ENCODE measurements at regions not wholly inside any gene's neighbourhood (a gene's known extent, or its start where the extent isn't known, plus 50 kb on each side); places are given as distances from the start of the nearest gene placed in this dataset.

GRCh38 chr9:71609448-71609830, 158.9 kb downstream of the CEMIP2 start:
- Histone ChIP-seq H3K36me3 (no peaks in the 10 kb centered on the region), H3K9me3 (peaks cover 0 to 12% of the 10 kb centered on the region in 2 donors), H3K27ac (no peak overlapping the region), H3K27me3 (no peaks in the 10 kb centered on the region), H3K4me1 (no peaks in the 10 kb centered on the region), H3K4me3 (no peak overlapping the region)
- DNase-seq (ENCODE audit: low spot score), result no peak
- no peak for TF ChIP-seq CTCF (IDR thresholded peaks at IDR 0.05)

DNA sequence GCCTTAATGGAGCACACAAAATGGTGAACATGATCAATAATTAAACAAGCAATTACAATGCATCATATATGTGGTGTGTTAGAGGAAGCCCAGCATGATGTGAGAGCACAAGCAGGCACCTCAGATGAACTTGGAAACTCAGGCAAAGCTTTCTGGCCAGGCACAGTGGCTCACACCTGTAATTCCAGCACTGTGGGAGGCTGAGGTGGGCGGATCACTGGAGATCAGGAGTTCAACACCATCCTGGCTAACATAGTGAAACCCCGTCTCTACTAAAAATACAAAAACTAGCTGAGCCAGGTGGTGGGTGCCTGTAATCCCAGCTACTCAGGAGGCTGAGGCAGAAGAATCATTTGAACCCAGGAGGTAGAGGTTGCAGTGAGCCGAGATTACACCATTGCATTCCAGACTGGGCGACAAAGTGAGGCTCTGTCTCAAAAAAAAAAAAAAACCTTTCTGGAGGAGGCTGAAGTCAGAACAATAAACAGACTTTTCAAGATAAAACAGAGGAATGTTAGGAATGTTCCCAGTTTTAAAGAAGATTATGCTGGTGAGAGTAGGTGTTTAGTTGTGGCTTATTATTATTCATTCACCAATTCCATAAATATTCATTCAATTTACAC, 159.4 kb downstream of the CEMIP2 start:
- Histone ChIP-seq H3K4me3 (no peak overlapping the region), H3K27me3 (no peaks in the 10 kb centered on the region), H3K27ac (no peak overlapping the region), H3K4me1 (no peaks in the 10 kb centered on the region), H3K9me3 (peaks cover 0 to 12% of the 10 kb centered on the region in 2 donors), H3K36me3 (no peaks in the 10 kb centered on the region)
- TF ChIP-seq CTCF (IDR thresholded peaks at IDR 0.05), result no peak
- no peak for DNase-seq (ENCODE audit: low spot score)

DNA sequence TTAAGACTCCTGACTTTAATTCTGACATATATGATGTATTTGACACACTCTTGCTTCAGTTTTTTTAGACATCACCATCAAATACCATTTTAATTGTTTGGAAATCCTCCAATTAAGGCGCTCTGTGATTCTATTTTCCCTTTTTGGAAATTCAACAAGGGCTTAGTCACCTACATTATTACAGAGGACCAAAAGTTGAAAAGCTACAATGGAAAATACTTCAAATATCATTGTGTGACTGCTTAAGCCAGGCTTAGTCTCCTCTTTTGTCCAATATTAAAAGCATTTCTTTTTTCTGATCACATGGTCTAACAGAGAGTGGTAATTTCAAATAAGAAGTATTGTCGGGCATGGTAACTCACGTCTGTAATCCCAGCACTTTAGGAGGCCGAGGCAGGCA, 160.3 kb downstream of the CEMIP2 start:
- DNase-seq (ENCODE audit: low spot score), result no peak
- H3K4me3 ChIP-seq, result no peak overlapping the region
- H3K9me3 ChIP-seq, result peaks cover 0 to 12% of the 10 kb centered on the region in 2 donors
- no peaks in the 10 kb centered on the region for H3K4me1 ChIP-seq
- no peak overlapping the region for H3K27ac ChIP-seq
- no peaks in the 10 kb centered on the region for H3K36me3 ChIP-seq
- TF ChIP-seq CTCF (IDR thresholded peaks at IDR 0.05), result no peak
- no peaks in the 10 kb centered on the region for H3K27me3 ChIP-seq

DNA sequence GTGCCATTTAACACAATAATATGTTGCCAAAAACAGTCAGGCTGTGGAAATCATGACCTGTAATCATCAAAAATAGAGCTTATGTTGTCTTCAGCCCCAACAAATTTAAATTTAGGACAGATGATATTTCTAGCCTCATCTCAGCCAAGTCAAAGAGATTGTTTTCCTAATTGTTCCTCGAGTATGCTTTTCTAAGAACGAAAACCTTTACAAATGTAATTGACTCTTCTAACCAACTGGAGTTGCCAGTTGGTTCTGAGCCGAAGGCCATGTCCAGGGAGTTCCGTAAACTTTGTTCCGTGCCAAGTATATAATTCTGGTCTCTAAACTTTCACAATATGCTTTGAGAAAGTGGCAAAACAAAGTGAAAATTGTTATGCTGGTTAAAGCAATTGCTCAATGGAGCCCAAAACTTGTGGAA, 160.8 kb downstream of the CEMIP2 start:
- Histone ChIP-seq H3K9me3 (peaks cover 0 to 12% of the 10 kb centered on the region in 2 donors), H3K27ac (no peak overlapping the region), H3K27me3 (no peaks in the 10 kb centered on the region), H3K4me3 (no peak overlapping the region), H3K36me3 (no peaks in the 10 kb centered on the region), H3K4me1 (no peaks in the 10 kb centered on the region)
- no peak for TF ChIP-seq CTCF (IDR thresholded peaks at IDR 0.05)
- DNase-seq (ENCODE audit: low spot score), result no peak

DNA sequence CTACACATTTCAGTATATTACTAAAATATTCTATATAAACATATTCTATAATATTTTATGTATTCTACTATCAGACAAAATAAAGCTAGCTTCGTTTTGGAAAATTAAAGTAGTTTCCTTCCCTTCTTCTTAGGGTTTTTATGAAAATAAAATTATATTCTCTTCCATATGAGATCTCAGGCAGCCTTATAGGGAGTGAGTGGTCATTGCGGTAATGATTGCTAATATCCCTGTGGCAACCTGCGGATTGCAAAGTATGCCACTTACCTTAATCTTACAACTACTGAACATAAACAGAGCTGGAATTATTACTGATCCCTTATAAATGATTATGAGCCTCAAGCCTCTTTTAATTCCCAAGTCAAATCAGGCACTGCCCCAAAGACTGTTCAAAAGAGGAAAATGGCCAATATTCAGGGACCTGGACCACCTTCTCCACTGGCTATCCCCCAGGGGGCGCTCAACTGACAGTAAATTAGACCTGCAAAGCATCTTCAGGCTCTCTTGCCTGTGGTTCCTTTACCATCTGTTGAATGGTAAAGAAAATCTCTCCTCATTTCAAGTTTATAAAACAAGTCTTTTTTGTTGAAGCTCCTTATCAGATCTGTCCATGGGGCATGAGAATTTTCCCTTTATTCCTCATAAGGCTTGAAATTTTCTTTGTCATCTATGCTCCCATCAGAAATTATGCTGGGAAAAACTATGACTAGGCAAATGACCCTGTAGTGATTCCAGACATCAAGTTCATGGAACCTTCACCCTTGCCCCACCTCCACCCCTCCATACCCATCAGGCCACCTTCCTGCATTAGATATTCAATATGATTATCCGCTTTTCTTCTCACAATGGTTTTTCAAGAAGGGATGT, 163.9 kb downstream of the CEMIP2 start:
- Histone ChIP-seq H3K27me3 (no peaks in the 10 kb centered on the region), H3K4me3 (no peak overlapping the region), H3K9me3 (no peaks in the 10 kb centered on the region), H3K36me3 (no peaks in the 10 kb centered on the region), H3K27ac (no peak overlapping the region), H3K4me1 (no peaks in the 10 kb centered on the region)
- peak; percentile 62 for DNase-seq (ENCODE audit: low spot score)
- peak; percentile 33 to 77 for TF ChIP-seq CTCF (IDR thresholded peaks at IDR 0.05)

Measured in right atrium auricular region (tissue), 2 donors.